ELF-1 (cell line): ENCODE measurements at regions not wholly inside any gene's neighbourhood (a gene's known extent, or its start where the extent isn't known, plus 50 kb on each side); places are given as distances from the start of the nearest gene placed in this dataset.
"Not testable (repeated sequence)": the region's sequence is repeated elsewhere in the genome, so short reads cannot be mapped to it uniquely, and the experiment has no call there.

Experiments used
- DNase-seq: peaks from one replicate; pipeline ENCODE4 v3.0.0-alpha.2; 2016; ENCODE audit warnings: low read depth, low spot score

DNA sequence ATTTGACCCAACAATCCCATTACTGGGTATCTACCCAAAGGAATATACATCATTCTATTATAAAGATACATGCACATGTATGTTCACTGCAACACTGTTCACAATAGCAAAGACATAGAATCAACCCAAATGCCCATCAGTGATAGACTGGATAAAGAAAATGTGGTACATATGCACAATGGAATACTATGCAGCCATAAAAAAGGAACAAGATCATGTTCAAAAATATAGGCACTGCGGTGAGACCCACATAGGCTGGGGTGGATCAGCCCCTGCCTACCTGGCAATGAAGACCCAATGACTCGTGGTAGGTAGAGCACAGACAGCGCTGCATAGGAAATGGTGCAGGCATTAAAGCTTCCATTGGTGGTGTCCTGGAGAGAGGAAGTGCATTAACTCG, 88.6 kb upstream of the NFIL3 start:
- DNase-seq: not testable (repeated sequence)

DNA sequence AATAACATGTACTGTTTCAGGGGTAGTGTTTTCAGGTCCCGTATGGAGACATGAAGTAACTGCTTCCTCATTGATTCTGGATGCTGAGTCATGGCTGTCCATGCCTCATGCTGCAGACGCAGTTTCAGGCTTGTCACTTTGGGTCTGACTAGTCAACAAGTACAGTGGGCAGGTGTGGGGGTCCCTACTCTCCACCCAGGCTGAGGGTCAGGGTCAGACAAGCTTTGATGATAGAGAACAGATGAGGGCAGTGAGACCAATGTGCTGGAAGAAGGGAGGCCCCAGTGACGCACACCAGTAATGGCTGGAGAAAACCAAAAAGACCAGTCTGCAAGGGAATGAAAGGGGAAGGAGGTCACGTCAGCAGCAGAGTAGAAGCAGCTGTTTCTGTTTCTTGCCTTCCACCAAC, 80.0 kb upstream of the NFIL3 start:
- no peak for DNase-seq

DNA sequence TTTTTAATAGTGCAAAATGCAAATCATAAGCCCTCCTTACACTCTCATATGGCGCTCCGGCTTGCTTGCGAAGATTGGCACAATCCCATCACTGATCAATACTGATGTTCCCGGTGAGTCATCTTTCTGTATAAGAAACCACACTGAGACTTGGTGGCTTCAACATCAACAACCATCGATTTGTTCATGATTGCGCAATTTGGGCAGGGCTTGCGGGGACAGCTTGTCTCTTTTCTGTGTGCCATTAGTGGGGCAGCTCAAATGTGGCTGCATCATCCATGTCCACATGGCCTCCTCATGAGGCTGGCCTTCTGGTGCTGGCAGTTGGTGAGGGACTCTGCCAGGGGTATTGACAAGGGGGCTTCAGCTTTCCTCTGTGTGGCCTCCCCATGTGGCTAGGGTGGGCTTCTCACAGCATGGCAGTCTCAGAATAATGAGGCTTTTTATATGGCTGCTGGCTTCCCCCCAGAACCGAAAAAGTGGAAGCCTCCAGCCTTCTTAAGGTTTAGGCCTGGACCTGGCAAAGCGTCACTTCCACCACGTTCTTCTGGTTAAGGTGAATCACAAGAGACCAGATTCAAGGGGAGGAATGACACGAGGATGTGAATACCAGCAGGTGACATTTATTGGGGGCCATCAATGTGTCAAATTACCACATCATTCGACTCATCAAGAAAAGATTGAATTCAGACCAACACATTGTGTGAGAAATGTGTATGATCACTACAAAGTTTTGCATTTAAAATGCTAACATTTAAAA, 79.5 kb upstream of the NFIL3 start:
- DNase-seq: no peak

DNA sequence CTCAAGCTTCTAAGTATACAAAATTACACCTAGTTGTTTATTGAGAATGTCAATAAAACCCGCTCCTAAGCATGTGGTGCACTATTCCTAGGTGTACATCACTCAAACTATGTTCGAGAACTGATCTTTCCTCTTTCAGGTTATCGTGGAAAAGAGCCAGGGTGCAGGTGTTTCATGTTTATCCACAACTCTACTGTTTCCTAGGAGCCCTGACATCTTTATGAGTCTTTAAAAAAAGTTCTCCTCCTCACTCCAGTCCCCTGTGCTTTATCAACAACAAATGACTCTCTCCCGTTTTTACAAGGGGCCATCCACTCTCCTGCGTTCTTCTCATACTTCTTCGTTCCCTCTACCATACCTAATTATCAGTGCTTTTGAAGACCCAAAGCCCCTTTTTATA, 78.8 kb upstream of the NFIL3 start:
- DNase-seq: no peak

DNA sequence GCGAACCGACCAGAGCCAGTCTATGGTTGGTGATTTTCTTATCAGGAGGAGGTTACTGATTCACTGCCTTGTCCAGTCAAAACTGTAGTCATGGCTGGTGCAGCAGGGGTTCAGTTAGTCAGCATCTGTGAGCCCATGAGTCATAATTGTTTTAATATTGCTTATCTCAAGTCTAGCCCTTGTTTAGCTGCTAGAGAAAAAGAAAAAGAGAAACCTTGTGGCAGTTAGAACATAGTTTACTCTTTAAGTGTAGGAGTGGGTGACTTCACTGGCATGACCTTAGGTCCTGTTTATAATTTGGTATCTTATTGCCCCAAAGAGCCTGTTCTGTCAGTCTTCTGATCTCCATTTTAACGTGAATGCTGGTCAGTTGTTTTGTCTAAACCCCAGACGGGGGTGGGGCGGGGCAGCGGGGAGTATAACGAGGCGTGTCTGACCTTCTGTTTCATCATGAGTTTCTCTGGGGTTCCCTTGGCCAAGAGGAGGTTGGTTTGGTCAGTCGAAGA, 76.9 kb upstream of the NFIL3 start:
- no peak for DNase-seq

DNA sequence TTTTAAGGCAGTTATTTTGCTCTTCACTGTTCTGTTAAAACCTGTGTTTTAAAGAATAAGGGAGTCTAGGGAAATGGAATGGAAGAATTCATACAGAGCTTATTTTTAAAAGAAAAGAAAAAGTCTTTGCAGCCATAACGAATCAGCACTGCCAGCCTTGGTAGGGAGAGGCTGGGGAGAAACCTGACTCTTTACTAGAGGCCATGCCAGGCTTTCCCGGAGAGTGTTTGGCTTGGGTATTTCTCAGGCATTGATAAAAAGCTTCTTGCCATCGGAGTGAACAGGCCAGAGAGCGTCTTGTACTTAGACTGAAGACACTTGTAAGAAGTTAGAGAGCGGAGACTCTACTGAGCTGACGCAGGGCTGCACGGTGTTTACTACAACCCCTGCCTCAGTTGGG, 72.7 kb upstream of the NFIL3 start:
- DNase-seq: no peak

DNA sequence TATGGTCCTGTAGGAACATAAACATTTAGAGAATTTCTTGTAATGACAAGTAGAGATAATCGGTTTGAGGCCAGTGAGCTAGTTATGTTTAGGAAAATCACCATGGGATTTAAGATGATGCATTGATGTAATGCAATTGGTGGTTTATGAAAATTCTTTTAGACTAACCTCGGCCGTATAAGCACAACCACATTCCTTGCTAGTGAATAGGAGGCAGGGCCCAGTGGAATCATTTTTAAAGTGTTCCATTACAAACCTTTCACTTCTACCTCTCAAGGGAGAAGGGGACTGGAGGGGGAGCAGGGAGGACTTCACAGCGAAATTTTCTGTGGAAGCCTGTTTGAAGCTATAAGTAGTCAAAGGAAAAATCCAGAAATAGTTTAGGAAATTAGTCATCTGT, 71.8 kb upstream of the NFIL3 start:
- no peak for DNase-seq

DNA sequence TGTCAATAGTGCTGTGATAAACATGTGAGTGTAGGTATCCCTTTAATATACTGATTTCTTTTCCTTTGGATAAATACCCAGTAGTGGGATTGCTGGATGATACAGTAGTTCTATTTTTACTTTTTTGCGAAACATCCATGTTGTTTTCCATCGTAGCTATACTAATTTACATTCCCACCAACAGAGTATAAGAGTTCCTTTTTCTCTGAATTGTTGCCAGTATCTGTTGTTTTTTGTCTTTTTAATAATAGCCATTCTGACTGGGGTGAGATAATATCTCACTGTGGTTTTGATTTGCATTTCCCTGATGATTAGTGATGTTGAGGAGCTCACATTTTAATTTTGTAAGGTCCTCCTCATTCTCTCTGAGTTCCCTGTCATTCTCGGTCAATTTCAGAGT, 71.1 kb upstream of the NFIL3 start:
- no peak for DNase-seq

DNA sequence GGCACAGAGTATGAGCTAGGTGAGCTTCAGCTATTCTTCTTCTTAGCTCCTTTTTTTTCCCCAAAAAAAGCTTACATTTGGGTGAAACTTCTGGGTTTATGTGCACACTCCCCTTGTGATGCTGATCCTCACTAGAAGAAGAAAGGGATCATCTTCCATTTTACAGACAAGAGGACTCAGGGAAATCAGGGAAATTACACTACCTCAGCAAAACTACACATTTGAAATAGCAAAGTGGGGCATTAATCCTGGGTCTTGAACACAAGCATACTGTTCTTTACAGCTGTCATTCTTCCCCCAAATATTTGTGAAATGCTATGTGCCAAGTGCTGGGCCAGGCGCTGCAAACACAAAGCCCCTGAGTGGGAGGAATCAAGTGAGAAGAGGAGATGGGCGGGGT, 68.6 kb upstream of the NFIL3 start:
- no peak for DNase-seq

DNA sequence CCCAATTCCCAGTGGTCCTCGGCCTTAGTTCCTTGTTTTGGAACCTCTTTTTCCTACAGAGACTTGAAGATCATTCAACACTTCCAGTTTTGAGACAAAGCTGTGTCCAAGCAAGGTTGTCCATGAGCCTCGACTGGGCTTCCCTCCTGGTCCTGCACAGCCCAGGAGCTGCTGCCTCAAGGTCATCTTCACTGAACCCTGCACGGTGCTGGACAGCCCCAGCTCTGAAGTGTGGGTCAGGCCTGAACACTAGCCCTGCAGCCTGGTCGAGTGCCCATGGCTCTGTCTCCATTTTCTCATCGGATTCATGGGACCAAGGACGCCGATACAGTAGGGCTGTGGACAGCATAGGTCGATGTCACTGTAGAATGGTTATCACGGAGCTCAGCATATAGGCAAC, 68.0 kb upstream of the NFIL3 start:
- no peak for DNase-seq

DNA sequence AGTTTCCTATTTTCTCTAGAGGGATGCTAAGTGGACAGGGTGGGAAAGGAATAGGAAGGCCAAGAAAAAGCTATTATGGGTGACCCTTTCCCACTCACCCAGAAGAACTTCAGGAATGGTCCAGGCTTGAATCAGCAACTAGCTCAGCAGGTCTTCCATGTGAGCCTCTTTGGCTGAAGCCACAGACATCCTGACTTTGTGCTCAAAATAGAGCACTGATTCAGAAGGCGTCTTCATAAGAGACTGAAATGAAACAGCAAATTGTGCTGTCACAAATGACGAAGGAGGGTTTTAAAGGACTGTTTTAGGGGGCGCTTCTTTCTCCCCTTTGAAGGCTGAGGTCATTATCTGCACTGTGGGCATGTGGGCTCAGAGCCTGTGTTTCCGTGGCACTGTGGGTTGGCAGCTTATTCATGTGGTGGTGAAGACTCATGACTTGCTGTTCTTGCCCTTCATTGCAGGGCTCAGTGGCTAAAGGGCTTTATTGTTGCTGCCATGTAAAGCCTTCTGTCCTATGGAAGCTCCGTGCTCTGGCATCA, 65.8 kb upstream of the NFIL3 start:
- DNase-seq: no peak

DNA sequence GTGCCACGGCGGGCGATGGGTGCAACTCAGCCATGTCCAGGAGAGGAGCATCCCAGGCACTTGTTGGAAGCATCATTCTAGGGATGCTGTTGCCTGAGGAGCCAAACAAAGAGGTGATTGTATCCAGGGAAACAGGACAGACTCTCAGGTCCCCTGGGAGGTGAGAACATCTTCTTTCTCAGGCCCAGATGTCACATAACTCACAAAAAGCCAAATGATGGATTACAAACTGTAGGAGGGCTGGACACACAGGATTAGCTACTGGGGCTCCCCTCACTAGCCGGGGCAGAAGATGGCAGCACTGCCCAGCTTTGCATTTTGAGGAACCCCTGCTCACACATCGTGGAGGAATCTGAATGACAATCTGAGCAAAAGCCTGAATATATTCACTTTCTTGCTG, 64.7 kb upstream of the NFIL3 start:
- no peak for DNase-seq

DNA sequence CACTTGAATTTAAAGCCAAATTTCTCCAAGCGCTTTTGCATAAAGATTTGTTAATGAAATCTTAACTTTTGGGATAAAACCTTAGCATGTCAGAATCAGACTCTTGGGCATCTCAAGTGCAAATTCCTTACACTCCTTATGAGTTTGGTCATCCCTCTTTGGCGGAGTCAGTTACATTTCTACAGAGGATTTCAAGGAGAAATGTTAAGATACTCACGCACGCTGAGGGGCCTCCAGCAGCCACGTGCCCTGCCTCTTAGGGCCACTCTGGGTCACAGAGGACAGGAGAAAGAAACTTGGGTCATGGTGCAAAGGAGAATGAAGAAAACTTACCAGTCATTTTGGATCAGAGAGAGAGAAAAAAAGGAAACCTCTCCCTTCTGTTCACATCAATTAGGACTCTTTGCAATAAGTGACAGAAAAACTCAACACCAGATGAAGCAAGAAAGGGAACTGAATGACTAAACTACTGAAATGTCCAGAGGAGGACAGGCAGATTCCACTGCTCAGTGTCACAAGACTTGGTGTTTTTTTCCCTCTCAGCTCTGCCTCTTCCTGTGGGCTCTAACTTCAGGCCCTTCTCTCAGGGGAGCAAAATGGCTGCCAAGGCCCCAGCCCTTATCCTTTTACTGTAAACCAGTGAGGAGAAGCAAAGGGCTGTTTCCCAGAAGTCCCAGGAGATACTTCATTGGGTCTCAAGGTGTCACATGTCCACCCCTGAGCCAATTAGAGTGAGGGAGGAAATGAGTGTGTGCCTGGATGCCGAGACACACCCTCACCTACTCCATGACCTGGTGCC, 63.3 kb upstream of the NFIL3 start:
- DNase-seq: no peak

DNA sequence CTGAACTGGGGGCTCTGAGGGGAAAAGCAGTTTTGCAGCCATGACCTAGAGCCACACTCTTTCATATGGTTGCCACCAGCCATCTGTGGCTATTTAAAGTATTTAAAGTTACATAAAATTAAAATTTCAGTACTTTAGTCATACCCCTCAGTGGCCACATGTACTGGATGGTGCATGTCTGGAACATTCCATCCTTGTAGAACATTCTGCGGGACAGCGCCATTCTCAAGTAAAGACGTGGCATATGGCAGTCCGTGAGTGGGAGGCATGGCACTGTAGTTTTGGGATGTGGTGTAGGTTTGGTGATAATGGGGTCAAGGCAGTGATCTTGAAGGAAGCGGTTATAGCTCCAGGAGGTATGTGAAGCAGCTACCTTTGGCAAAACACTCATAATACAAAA, 61.4 kb upstream of the NFIL3 start:
- DNase-seq: no peak

DNA sequence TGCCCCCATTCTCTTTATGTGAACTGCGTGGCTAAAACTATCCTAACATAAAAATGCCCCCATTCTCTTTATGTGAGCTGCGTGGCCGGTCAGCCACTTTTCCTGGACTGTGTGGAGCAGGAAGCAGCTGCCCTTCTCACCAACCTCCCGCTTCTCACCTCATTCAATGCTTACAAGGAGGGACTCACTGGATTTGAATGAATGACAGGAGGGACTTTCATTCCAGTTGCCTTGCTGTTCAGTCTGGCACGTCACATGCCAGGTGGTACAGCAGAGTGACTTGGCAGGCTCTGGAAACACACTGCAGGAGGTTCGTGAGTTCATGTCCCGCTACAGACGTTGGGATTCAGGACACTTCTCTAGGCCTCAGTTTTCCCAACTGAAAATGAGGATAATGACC, 60.2 kb upstream of the NFIL3 start:
- no peak for DNase-seq

DNA sequence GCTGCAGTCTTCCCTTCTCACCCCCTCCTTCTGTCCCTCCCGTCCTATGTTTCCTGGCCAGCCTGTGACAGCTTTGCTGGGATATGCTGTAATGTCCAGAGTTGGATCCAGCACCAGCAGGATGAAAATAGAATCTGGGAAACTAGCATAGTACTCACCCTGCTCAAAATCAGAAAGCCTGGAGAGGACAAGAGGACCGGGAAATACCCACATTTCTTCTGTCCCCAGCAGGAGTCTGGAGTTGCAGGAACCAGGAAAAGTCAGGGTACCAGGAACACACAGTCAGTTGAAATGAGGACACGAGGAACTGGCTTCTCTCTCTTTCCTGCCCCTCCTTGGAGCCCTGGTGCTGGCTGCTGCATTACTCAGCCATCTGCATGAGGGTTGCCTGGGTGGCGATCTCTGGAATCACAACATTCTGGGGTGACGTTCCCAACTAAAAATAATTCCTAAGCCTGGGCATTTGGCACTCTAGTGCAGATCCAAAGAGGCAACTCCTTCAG, 59.6 kb upstream of the NFIL3 start:
- DNase-seq: no peak

DNA sequence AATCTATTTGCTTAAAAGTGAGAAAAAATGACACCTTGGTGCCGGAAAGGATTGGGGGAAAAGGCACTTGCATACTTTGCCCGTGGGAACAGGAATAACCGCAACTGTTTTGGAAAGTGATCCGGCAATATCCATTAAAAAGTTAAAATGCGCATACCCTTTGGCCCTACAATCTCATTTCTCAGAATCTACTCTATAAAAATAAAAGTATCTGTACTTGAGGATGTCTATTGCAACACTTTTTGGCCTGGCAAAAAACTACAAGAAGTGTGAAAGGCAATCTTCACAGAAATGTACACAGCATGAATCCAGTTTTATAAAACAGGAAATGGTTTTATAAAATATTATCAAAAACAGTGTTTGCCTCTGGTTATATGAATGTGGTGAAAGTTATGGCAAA, 58.3 kb upstream of the NFIL3 start:
- DNase-seq: no peak

DNA sequence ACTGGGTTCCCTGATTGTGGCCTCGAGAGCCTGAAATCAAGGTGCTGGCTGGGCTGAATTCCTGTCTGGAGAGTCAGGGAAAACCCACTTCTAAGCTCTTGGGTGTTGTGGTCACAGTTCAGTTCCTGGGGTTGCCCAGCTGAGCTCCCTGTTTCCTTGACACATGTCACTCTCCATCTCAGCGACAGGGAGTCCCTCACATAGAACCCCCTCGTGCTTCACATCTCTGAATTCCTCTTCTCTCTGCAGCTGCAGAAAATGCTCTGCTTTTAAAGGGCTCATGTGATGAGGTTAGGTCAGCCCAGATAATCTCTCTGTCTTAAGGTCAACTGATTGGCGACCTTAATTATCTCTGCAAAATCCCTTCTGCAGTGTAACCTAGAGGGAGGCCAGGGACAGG, 53.5 kb upstream of the NFIL3 start:
- DNase-seq: peak; percentile 40

DNA sequence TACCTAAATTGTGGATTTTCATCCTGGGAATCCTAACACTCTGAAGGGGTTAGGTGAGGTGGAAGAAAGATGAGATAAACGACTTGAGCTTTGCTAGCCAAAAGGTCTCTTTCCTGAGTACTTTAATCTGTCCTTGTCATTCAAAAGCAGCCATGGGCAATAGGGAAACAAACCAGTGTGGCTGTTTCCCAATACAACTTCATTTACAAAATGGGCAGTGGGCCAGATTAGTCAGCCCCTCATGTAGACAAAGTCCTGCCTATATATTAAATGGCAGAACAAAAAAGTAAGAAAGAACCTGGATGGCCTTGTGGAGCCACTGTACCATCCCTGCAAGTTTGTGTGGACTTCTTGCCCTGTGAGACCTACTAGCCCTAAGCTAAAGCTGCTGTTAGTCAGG, 51.0 kb upstream of the NFIL3 start:
- no peak for DNase-seq
